ENCODE measurements at regions not wholly inside any gene's neighbourhood (a gene's known extent, or its start where the extent isn't known, plus 50 kb on each side); places are given as distances from the start of the nearest gene placed in this dataset.
"Not testable (repeated sequence)": the region's sequence is repeated elsewhere in the genome, so short reads cannot be mapped to it uniquely, and the experiment has no call there.

- not testable (repeated sequence) for DNase-seq (ENCODE audit: low read depth)
These were observed 103.5 kb upstream of the AGAP9 start for GRCh38 chr10:47626975-47627374.

- not testable (repeated sequence) for DNase-seq (ENCODE audit: low read depth)
These were observed 99.3 kb upstream of the AGAP9 start for GRCh38 chr10:47622719-47623118.

- not testable (repeated sequence) for DNase-seq (ENCODE audit: low read depth)
These were observed 96.0 kb upstream of the AGAP9 start for GRCh38 chr10:47619300-47620012.

GRCh38 chr10:47609311-47609710 is 85.9 kb upstream of the AGAP9 start:
- DNase-seq (ENCODE audit: low read depth), result not testable (repeated sequence)

- DNase-seq (ENCODE audit: low read depth), result not testable (repeated sequence)
These were observed 82.6 kb upstream of the AGAP9 start for GRCh38 chr10:47605791-47606773.

- not testable (repeated sequence) for DNase-seq (ENCODE audit: low read depth)
These were observed 77.2 kb upstream of the AGAP9 start for GRCh38 chr10:47600604-47601003.

GRCh38 chr10:47600127-47600526 is 76.7 kb upstream of the AGAP9 start:
- not testable (repeated sequence) for DNase-seq (ENCODE audit: low read depth)

GRCh38 chr10:47599657-47600056 is 76.2 kb upstream of the AGAP9 start:
- DNase-seq (ENCODE audit: low read depth), result not testable (repeated sequence)

- DNase-seq (ENCODE audit: low read depth), result not testable (repeated sequence)
These were observed 70.4 kb upstream of the AGAP9 start for GRCh38 chr10:47593805-47594204.

- not testable (repeated sequence) for DNase-seq (ENCODE audit: low read depth)
These were observed 69.7 kb upstream of the AGAP9 start for GRCh38 chr10:47593129-47593528.

GRCh38 chr10:47590956-47591355 is 67.5 kb upstream of the AGAP9 start:
- DNase-seq (ENCODE audit: low read depth), result not testable (repeated sequence)

- DNase-seq (ENCODE audit: low read depth), result not testable (repeated sequence)
These were observed 67.1 kb upstream of the AGAP9 start for GRCh38 chr10:47590534-47590933.

- DNase-seq (ENCODE audit: low read depth), result not testable (repeated sequence)
These were observed 58.6 kb upstream of the AGAP9 start for GRCh38 chr10:47582051-47582450.

- DNase-seq (ENCODE audit: low read depth), result not testable (repeated sequence)
These were observed 56.6 kb upstream of the AGAP9 start for GRCh38 chr10:47580063-47580462.

GRCh38 chr10:47578547-47578946 is 55.1 kb upstream of the AGAP9 start:
- not testable (repeated sequence) for DNase-seq (ENCODE audit: low read depth)
